A673 (cell line): ENCODE measurements at regions not wholly inside any gene's neighbourhood (a gene's known extent, or its start where the extent isn't known, plus 50 kb on each side); places are given as distances from the start of the nearest gene placed in this dataset.

ENCODE experiments used
- BruUV-seq: library from RNA; stranded (reverse); fragments of 400-500 nt; replicated peaks from 2 replicates; lab custom pipeline; 2021; lab: Mats Ljungman, UMichigan
- CTCF ChIA-PET: fragments of 300-600 bp; sonication (Branson Sonifier 250); formaldehyde crosslinking; loops from one replicate; lab custom pipeline; 2022; ENCODE audit warnings: antibody characterized with exemption; lab: Charles Lee
- POLR2A ChIA-PET: fragments of 300-600 bp; sonication (Branson Sonifier 250); formaldehyde crosslinking; loops from one replicate; lab custom pipeline; 2022; ENCODE audit warnings: antibody characterized with exemption; ENCODE audit not compliant: low non-redundant PET; lab: Charles Lee
- DNase-seq: peaks from one replicate; pipeline ENCODE4 v3.0.0-alpha.2; 2015; ENCODE audit warnings: low spot score
- H3K27ac ChIP-seq: fragments of 200-600 bp; sonication (generic); 2 replicates; pipeline ENCODE4 v1.5.1; 2016; ENCODE audit warnings: mixed run types, low read depth, mild to moderate bottlenecking, mixed read lengths, antibody characterized with exemption, low read length; ENCODE audit not compliant: poor library complexity, severe bottlenecking
- H3K27me3 ChIP-seq: fragments of 200-600 bp; sonication (generic); replicated peaks from 2 replicates; pipeline ENCODE4 v1.6.1; 2017; ENCODE audit warnings: mixed run types, low read depth, mild to moderate bottlenecking, mixed read lengths, antibody characterized with exemption, low read length; ENCODE audit not compliant: insufficient read depth, poor library complexity
- H3K36me3 ChIP-seq: fragments of 200-600 bp; sonication (generic); 2 replicates; pipeline ENCODE4 v1.6.1; 2016; ENCODE audit warnings: mixed run types, mild to moderate bottlenecking, mixed read lengths, antibody characterized with exemption, low read length; ENCODE audit not compliant: insufficient read depth, poor library complexity, severe bottlenecking
- H3K4me1 ChIP-seq: fragments of 200-600 bp; sonication (generic); 2 replicates; pipeline ENCODE4 v1.6.1; 2017; ENCODE audit warnings: mixed run types, mild to moderate bottlenecking, mixed read lengths, antibody characterized with exemption, low read length; ENCODE audit not compliant: insufficient read depth, poor library complexity, severe bottlenecking
- H3K4me3 ChIP-seq: fragments of 200-600 bp; sonication (generic); 2 replicates; pipeline ENCODE4 v1.5.1; 2016; ENCODE audit warnings: low read depth, mixed run types, mild to moderate bottlenecking, mixed read lengths, low read length; ENCODE audit not compliant: poor library complexity, severe bottlenecking
- H3K9me3 ChIP-seq: fragments of 200-600 bp; sonication (generic); 2 replicates; pipeline ENCODE4 v1.6.1; 2016; ENCODE audit warnings: mixed run types, low read depth, mild to moderate bottlenecking, mixed read lengths, antibody characterized with exemption, low read length; ENCODE audit not compliant: poor library complexity, severe bottlenecking
- CTCF ChIP-seq: fragments of 300-800, 200-600 bp; sonication (generic); conservative IDR thresholded peaks from 2 replicates; pipeline ENCODE4 v1.5.1; 2017; ENCODE audit warnings: low read depth, mild to moderate bottlenecking, antibody characterized with exemption, low read length, moderate library complexity, mixed read lengths
- EZH2 ChIP-seq: fragments of 200-600 bp; sonication (generic); IDR thresholded peaks from 2 replicates; pipeline ENCODE4 v1.6.1; 2017; ENCODE audit warnings: borderline replicate concordance, low read depth, mild to moderate bottlenecking, mixed read lengths, antibody characterized with exemption, low read length; ENCODE audit not compliant: poor library complexity, severe bottlenecking
- intact Hi-C: fragments of 100-400 bp; cut with micrococcal nuclease; formaldehyde crosslinking; loops from one replicate; pipeline ENCODE4 v1.10.0; 2022; ENCODE audit not compliant: unreplicated experiment

GRCh38 chr7:32131091-32131490, 60.9 kb upstream of the PDE1C start:
- CTCF ChIA-PET: no interaction called here
- Histone ChIP-seq H3K27ac (no peak overlapping the region), H3K4me3 (no peak overlapping the region), H3K36me3 (no peaks in the 10 kb centered on the region), H3K9me3 (no peaks in the 10 kb centered on the region), H3K27me3 (peaks cover 4% of the 10 kb centered on the region), H3K4me1 (no peaks in the 10 kb centered on the region)
- intact Hi-C loops: no loop called here
- no TSS peak for BruUV-seq
- POLR2A ChIA-PET: no interaction called here
- DNase-seq: no peak
- TF ChIP-seq EZH2 (no peak), CTCF (no peak)

GRCh38 chr7:32126843-32127242, 56.6 kb upstream of the PDE1C start:
- Histone ChIP-seq H3K27me3 (peaks cover 4% of the 10 kb centered on the region), H3K9me3 (no peaks in the 10 kb centered on the region), H3K4me3 (no peak overlapping the region), H3K27ac (no peak overlapping the region), H3K4me1 (no peaks in the 10 kb centered on the region), H3K36me3 (no peaks in the 10 kb centered on the region)
- ChIA-PET CTCF (no interaction called here), POLR2A (no interaction called here)
- DNase-seq: no peak
- intact Hi-C loops: no loop called here
- no peak for TF ChIP-seq EZH2
- no TSS peak for BruUV-seq
